RWPE2 (cell line): ENCODE measurements at regions not wholly inside any gene's neighbourhood (a gene's known extent, or its start where the extent isn't known, plus 50 kb on each side); places are given as distances from the start of the nearest gene placed in this dataset.

Experiments used
- ATAC-seq: fragments of 200-7000 bp; cut with Tn5 transposase; 3 replicates; pipeline ENCODE4 v1.9.1; 2021; ENCODE audit warnings: low read depth
- DNase-seq: peaks from one replicate; pipeline ENCODE4 v3.0.0-alpha.2; 2020; ENCODE audit warnings: low spot score
- H3K27ac ChIP-seq: fragments of 450-650 bp; 2 replicates; pipeline ENCODE4 v1.5.1; 2017; ENCODE audit warnings: mild to moderate bottlenecking; ENCODE audit not compliant: poor library complexity, severe bottlenecking
- H3K27me3 ChIP-seq: fragments of 250-450 bp; sonication (Bioruptor Pico); 2 replicates; pipeline ENCODE4 v1.5.1; 2021; ENCODE audit warnings: mild to moderate bottlenecking, moderate library complexity; ENCODE audit not compliant: insufficient read depth, poor library complexity, severe bottlenecking
- H3K36me3 ChIP-seq: fragments of 250-450 bp; sonication (Bioruptor Pico); 2 replicates; pipeline ENCODE4 v1.5.1; 2020; ENCODE audit warnings: low read depth, mild to moderate bottlenecking, moderate library complexity
- H3K4me1 ChIP-seq: fragments of 250-450 bp; sonication (Bioruptor Pico); 2 replicates; pipeline ENCODE4 v1.5.1; 2021; ENCODE audit warnings: mild to moderate bottlenecking, moderate library complexity; ENCODE audit not compliant: insufficient read depth, poor library complexity, severe bottlenecking
- H3K4me3 ChIP-seq: fragments of 250-450 bp; sonication (Bioruptor Pico); 2 replicates; pipeline ENCODE4 v1.5.1; 2021; ENCODE audit warnings: mild to moderate bottlenecking, moderate library complexity; ENCODE audit not compliant: severe bottlenecking
- H3K9me3 ChIP-seq: fragments of 250-450 bp; sonication (Bioruptor Pico); 2 replicates; pipeline ENCODE4 v1.5.1; 2021; ENCODE audit warnings: mild to moderate bottlenecking, moderate library complexity; ENCODE audit not compliant: severe bottlenecking
- TF ChIP-seq, protein P1 (sequence below): fragments of 450-650 bp; IDR thresholded peaks from one replicate; pipeline ENCODE4 v1.5.1; 2017; ENCODE audit warnings: mild to moderate bottlenecking, moderate library complexity; ENCODE audit not compliant: poor library complexity, severe bottlenecking

GRCh38 chr16:51312363-51313150, 161.5 kb upstream of the SALL1 start:
- ATAC-seq (no peak), DNase-seq (no peak)
- H3K27ac ChIP-seq, result no peak overlapping the region
- H3K4me3 ChIP-seq, result no peak overlapping the region
- TF ChIP-seq, protein P1, sequence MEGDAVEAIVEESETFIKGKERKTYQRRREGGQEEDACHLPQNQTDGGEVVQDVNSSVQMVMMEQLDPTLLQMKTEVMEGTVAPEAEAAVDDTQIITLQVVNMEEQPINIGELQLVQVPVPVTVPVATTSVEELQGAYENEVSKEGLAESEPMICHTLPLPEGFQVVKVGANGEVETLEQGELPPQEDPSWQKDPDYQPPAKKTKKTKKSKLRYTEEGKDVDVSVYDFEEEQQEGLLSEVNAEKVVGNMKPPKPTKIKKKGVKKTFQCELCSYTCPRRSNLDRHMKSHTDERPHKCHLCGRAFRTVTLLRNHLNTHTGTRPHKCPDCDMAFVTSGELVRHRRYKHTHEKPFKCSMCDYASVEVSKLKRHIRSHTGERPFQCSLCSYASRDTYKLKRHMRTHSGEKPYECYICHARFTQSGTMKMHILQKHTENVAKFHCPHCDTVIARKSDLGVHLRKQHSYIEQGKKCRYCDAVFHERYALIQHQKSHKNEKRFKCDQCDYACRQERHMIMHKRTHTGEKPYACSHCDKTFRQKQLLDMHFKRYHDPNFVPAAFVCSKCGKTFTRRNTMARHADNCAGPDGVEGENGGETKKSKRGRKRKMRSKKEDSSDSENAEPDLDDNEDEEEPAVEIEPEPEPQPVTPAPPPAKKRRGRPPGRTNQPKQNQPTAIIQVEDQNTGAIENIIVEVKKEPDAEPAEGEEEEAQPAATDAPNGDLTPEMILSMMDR, result no peak
- no peaks in the 10 kb centered on the region for H3K36me3 ChIP-seq
- no peaks in the 10 kb centered on the region for H3K9me3 ChIP-seq
- no peaks in the 10 kb centered on the region for H3K27me3 ChIP-seq
- H3K4me1 ChIP-seq, result no peaks in the 10 kb centered on the region

- Histone ChIP-seq H3K27ac (no peak overlapping the region), H3K36me3 (no peaks in the 10 kb centered on the region), H3K4me1 (no peaks in the 10 kb centered on the region), H3K9me3 (no peaks in the 10 kb centered on the region), H3K27me3 (no peaks in the 10 kb centered on the region), H3K4me3 (no peak overlapping the region)
- DNase-seq, result no peak
- no peak for ATAC-seq
- TF ChIP-seq, protein P1, result no peak
Observed at GRCh38 chr16:51310159-51310558, 159.1 kb upstream of the SALL1 start.

- Histone ChIP-seq H3K27me3 (peaks cover under 1% of the 10 kb centered on the region), H3K27ac (no peak overlapping the region), H3K4me3 (no peak overlapping the region), H3K9me3 (no peaks in the 10 kb centered on the region), H3K36me3 (no peaks in the 10 kb centered on the region), H3K4me1 (no peaks in the 10 kb centered on the region)
- DNase-seq (no peak), ATAC-seq (no peak)
- TF ChIP-seq, protein P1, result no peak
Observed at GRCh38 chr16:51306886-51307595, 156.0 kb upstream of the SALL1 start.

- ATAC-seq (no peak), DNase-seq (no peak)
- Histone ChIP-seq H3K4me3 (no peak overlapping the region), H3K4me1 (no peaks in the 10 kb centered on the region), H3K36me3 (no peaks in the 10 kb centered on the region), H3K27me3 (peaks cover 3% of the 10 kb centered on the region), H3K9me3 (no peaks in the 10 kb centered on the region), H3K27ac (no peak overlapping the region)
- TF ChIP-seq, protein P1, result no peak
Observed at GRCh38 chr16:51306116-51306515, 155.0 kb upstream of the SALL1 start.

DNA sequence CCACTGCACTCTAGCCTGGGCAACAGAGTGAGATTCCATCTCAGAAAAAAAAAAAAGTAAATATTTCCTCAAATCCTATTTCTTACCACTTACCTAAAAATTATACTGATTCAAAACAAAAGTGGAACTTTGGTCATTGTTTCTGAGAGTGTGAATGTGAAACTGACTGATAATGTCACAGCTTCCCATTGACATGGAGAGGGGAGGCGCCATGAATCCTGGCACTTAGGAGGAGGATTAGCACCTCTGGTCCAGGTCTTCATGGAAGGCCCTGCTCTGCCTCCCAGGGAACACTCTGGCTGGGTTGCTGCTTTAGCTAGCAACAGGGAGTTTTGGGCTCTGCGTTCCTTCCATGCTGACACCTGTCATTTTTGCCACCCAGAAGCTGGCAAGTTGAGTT, 154.3 kb upstream of the SALL1 start:
- H3K4me3 ChIP-seq, result no peak overlapping the region
- H3K27ac ChIP-seq, result no peak overlapping the region
- H3K27me3 ChIP-seq, result peaks cover 3% of the 10 kb centered on the region
- H3K36me3 ChIP-seq, result no peaks in the 10 kb centered on the region
- TF ChIP-seq, protein P1, result no peak
- DNase-seq, result no peak
- H3K9me3 ChIP-seq, result no peaks in the 10 kb centered on the region
- no peaks in the 10 kb centered on the region for H3K4me1 ChIP-seq
- no peak for ATAC-seq
